Fibroblast of lung (primary cell): ENCODE measurements at regions not wholly inside any gene's neighbourhood (a gene's known extent, or its start where the extent isn't known, plus 50 kb on each side); places are given as distances from the start of the nearest gene placed in this dataset.
"Not testable (repeated sequence)": the region's sequence is repeated elsewhere in the genome, so short reads cannot be mapped to it uniquely, and the experiment has no call there.

Experiments
- DNase-seq, 2 donors: peaks; one replicate each; pipeline versions ENCODE4 v3.0.0 to v3.0.0-alpha.2; 2010; ENCODE audit warnings: low read depth in 2 of 2
- H2AFZ ChIP-seq: 2 replicates; pipeline ENCODE4 v1.5.1; 2012; ENCODE audit warnings: low read length, control low read depth, inconsistent platforms
- H3K27ac ChIP-seq: 2 replicates; pipeline ENCODE4 v1.5.1; 2011; ENCODE audit warnings: low read length, control low read depth; ENCODE audit not compliant: insufficient read depth
- H3K27me3 ChIP-seq: 2 replicates; pipeline ENCODE4 v1.5.1; 2011; ENCODE audit warnings: mild to moderate bottlenecking, low read length; ENCODE audit not compliant: control insufficient read depth, insufficient read depth
- H3K36me3 ChIP-seq: 2 replicates; pipeline ENCODE4 v1.5.1; 2011; ENCODE audit warnings: low read length; ENCODE audit not compliant: control insufficient read depth, insufficient read depth
- H3K4me1 ChIP-seq: 2 replicates; pipeline ENCODE4 v1.5.1; 2011; ENCODE audit warnings: low read length; ENCODE audit not compliant: control insufficient read depth, insufficient read depth; ENCODE audit errors: extremely low read depth
- H3K4me2 ChIP-seq: 2 replicates; pipeline ENCODE4 v1.5.1; 2011; ENCODE audit warnings: low read length, control low read depth; ENCODE audit not compliant: insufficient read depth; ENCODE audit errors: extremely low read depth
- H3K4me3 ChIP-seq, 4 experiments: fragments of 200-600 bp in 1 of 4; sonication (generic) in 1 of 4; replicated peaks in 1 of 4; 2 replicates each; pipeline ENCODE4 v1.5.1; 2011 to 2016; ENCODE audit warnings: low read length in 4 of 4, low read depth in 3 of 4, mild to moderate bottlenecking in 3 of 4, control low read depth in 2 of 4, inconsistent platforms in 1 of 4, mixed read lengths in 1 of 4; ENCODE audit not compliant: insufficient read depth in 1 of 4; ENCODE audit errors: control extremely low read depth in 1 of 4
- H3K79me2 ChIP-seq: 2 replicates; pipeline ENCODE4 v1.5.1; 2012; ENCODE audit warnings: mild to moderate bottlenecking, low read length, inconsistent platforms; ENCODE audit not compliant: control insufficient read depth, insufficient read depth
- H3K9ac ChIP-seq: 2 replicates; pipeline ENCODE4 v1.5.1; 2011; ENCODE audit warnings: mild to moderate bottlenecking, low read length, control low read depth; ENCODE audit not compliant: insufficient read depth
- H3K9me3 ChIP-seq: 2 replicates; pipeline ENCODE4 v1.5.1; 2012; ENCODE audit warnings: low read depth, low read length; ENCODE audit not compliant: control insufficient read depth, insufficient read depth
- H4K20me1 ChIP-seq: 2 replicates; pipeline ENCODE4 v1.5.1; 2011; ENCODE audit warnings: low read length; ENCODE audit not compliant: control insufficient read depth, insufficient read depth; ENCODE audit errors: extremely low read depth
- CTCF ChIP-seq, 2 donors: IDR thresholded peaks in 1 of 2; conservative IDR thresholded peaks in 1 of 2; 1 replicate in 1 of 2; 2 replicates in 1 of 2; pipeline ENCODE4 v1.5.1; 2011 to 2012; ENCODE audit warnings: low read length in 2 of 2, control low read depth in 1 of 2, inconsistent platforms in 1 of 2, low read depth in 1 of 2, mild to moderate bottlenecking in 1 of 2
- EZH2 ChIP-seq: IDR thresholded peaks from 2 replicates; pipeline ENCODE4 v1.5.1; 2012; ENCODE audit warnings: low read length, control low read depth, mild to moderate bottlenecking; ENCODE audit errors: missing control alignments

- Histone ChIP-seq H3K4me3 (no peak overlapping the region), H4K20me1 (no peaks in the 10 kb centered on the region), H3K79me2 (no peaks in the 10 kb centered on the region), H3K4me1 (no peaks in the 10 kb centered on the region), H3K36me3 (no peaks in the 10 kb centered on the region), H3K27me3 (no peaks in the 10 kb centered on the region), H2AFZ (no peak overlapping the region), H3K9ac (no peak overlapping the region), H3K9me3 (no peaks in the 10 kb centered on the region), H3K27ac (no peak overlapping the region), H3K4me2 (no peak overlapping the region)
- DNase-seq, result no peak
- TF ChIP-seq EZH2 (no peak), CTCF (conservative IDR thresholded peaks at IDR 0.05 in 1 of 2, IDR thresholded peaks at IDR 0.05 in 1 of 2; ENCODE audit: low read depth in 1 of 2, low read length in 2 of 2) (no peak)
Measured at GRCh38 chr9:61671276-61671973, 481.6 kb downstream of the SPATA31A7 start.

- not testable (repeated sequence) for H2AFZ ChIP-seq, H3K27ac ChIP-seq, H4K20me1 ChIP-seq, H3K4me1 ChIP-seq, H3K4me2 ChIP-seq, H3K36me3 ChIP-seq, H3K9ac ChIP-seq, H3K27me3 ChIP-seq, DNase-seq, H3K4me3 ChIP-seq, H3K9me3 ChIP-seq, H3K79me2 ChIP-seq
Measured at GRCh38 chr9:61672107-61672541, 482.3 kb downstream of the SPATA31A7 start.

DNA sequence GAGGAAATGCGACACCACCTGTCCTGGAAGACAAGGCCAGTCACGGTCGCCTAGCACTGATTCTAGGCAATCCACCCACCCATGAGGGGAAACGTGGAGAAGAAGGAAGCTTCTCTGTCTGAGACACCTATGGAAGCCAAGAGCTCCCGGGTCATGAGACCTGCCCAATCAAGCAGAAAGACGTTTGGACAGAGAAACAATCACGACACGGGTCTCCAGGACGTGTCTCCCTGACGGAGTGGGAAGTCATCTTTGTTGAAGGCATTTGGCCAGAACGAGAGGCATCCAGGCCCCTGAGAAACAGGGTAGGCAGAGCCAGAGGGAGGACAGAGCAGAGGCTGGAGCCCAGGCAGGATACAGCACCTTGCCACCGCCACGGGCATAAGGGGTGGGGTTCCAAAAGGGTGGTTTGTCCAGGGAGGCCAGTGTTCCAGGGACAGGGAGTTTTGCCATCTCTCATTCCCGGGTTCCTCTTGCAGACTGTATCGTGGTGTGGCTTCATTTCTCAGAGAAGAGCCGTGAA lies 482.9 kb downstream of the SPATA31A7 start:
- not testable (repeated sequence) for H3K9me3 ChIP-seq, H3K27ac ChIP-seq, H2AFZ ChIP-seq, DNase-seq, H3K9ac ChIP-seq, H3K36me3 ChIP-seq, H4K20me1 ChIP-seq, H3K4me3 ChIP-seq, H3K4me2 ChIP-seq, H3K27me3 ChIP-seq, H3K79me2 ChIP-seq, H3K4me1 ChIP-seq

- Histone ChIP-seq H3K9ac (no peak overlapping the region), H4K20me1 (no peaks in the 10 kb centered on the region), H3K9me3 (no peaks in the 10 kb centered on the region), H2AFZ (no peak overlapping the region), H3K27me3 (no peaks in the 10 kb centered on the region), H3K4me3 (no peak overlapping the region), H3K27ac (no peak overlapping the region), H3K4me1 (no peaks in the 10 kb centered on the region), H3K79me2 (no peaks in the 10 kb centered on the region), H3K4me2 (no peak overlapping the region), H3K36me3 (no peaks in the 10 kb centered on the region)
- no peak for DNase-seq
- TF ChIP-seq EZH2 (no peak), CTCF (conservative IDR thresholded peaks at IDR 0.05 in 1 of 2, IDR thresholded peaks at IDR 0.05 in 1 of 2; ENCODE audit: low read depth in 1 of 2, low read length in 2 of 2) (no peak)
Measured at GRCh38 chr9:61673247-61673646, 483.4 kb downstream of the SPATA31A7 start.
